Pancreas (tissue), 10 donors: ENCODE measurements at regions not wholly inside any gene's neighbourhood (a gene's known extent, or its start where the extent isn't known, plus 50 kb on each side); places are given as distances from the start of the nearest gene placed in this dataset.
A peak's percentile ranks its signal among the peaks of the same experiment; 100 is the strongest.

ENCODE experiments used
- ATAC-seq, 4 donors: fragments of 200-7000 bp; cut with Tn5 transposase; one replicate each; pipeline versions ENCODE4 v1.8.0 to v1.9.1; 2020; ENCODE audit warnings: mild to moderate bottlenecking in 4 of 4, moderate library complexity in 4 of 4
- DNase-seq, 6 donors: peaks; one replicate each; pipeline ENCODE4 v3.0.0-alpha.2; 2020
- FAIRE-seq: peaks from 2 replicates; lab custom pipeline; 2012; peaks lifted over from hg19 to GRCh38; lab: Jason Lieb, UNC
- H3K27ac ChIP-seq, 4 donors: fragments of 200-600 bp; sonication (generic); 1 replicate in 3 of 4; 2 replicates in 1 of 4; pipeline versions ENCODE4 v1.5.0 to v1.8.0; 2020
- H3K27me3 ChIP-seq, 4 donors: fragments of 200-600 bp; one replicate each; pipeline ENCODE4 v1.8.0; 2021
- H3K36me3 ChIP-seq, 3 donors: fragments of 200-600 bp; sonication (generic) in 1 of 3; one replicate each; pipeline versions ENCODE4 v1.5.0 to v1.8.0; 2020 to 2021
- H3K4me1 ChIP-seq, 3 donors: fragments of 200-600 bp; one replicate each; pipeline ENCODE4 v1.8.0; 2021
- H3K4me3 ChIP-seq, 4 donors: fragments of 200-600 bp; sonication (generic) in 2 of 4; one replicate each; pipeline versions ENCODE4 v1.5.0 to v1.8.0; 2020 to 2021
- H3K9me3 ChIP-seq, 4 donors: fragments of 200-600 bp; one replicate each; pipeline ENCODE4 v1.8.0; 2021
- WGBS, 2 donors: extraction: QIAGEN DNeasy Blood & Tissue Kit; methylation state at CpG; one replicate each; pipeline ENCODE4 v1.1.7; 2013; 5-methylcytosine and 5-hydroxymethylcytosine counted together
- intact Hi-C, 3 donors: fragments of 100-400 bp; cut with DNase I; formaldehyde crosslinking; loops; one replicate each; pipeline versions ENCODE4 v1.11.1 to v1.14.2; 2022
- TF ChIP-seq, protein P1 (sequence below), 4 donors: fragments of 200-600 bp; sonication (generic) in 3 of 4; IDR thresholded peaks; one replicate each; pipeline versions ENCODE4 v1.5.0 to v1.8.0; 2021; ENCODE audit warnings: antibody characterized with exemption in 4 of 4
- donor health status: healthy with polysubstance abuse.
- donor health status: DM: no; HTN: no; CAD: no; lungs with moderate emphysema.
- donor health status: DM: no; HTN: no; CAD: no.
- donor health status: control.
- donor health status: control.
- donor health status: Bipolar disorder and iron deficiency.
- donor health status: DM: yes; HTN: yes; CAD: no.
- donor health status: DM: no; HTN: no; CAD: no.
- donor health status: DM: no; HTN: no; CAD: no.
- donor health status: DM: yes; HTN: yes; CAD: no.

DNA sequence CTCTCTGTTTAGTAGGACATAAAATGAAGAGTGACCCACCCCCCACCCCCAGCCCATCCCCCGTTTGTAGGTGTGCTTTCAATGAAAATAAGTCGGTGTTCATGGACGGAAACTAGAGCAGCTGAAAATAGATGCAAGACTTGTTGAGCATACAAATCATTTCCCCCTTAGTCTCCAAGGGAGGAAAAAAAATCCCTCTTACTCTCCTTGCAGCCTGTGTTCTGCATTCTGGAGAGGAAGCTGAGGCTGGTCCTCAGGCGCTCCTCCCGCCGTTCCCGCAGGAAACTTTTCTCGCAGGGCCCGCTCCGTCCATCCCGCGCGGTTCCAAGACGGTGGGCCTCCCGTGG lies 259.0 kb upstream of the E2F7 start:
- Histone ChIP-seq H3K9me3 (no peaks in the 10 kb centered on the region), H3K27ac (no peak overlapping the region), H3K4me1 (peaks cover 0 to 7% (median 2%) of the 10 kb centered on the region in 3 donors), H3K27me3 (peaks cover 0 to 4% (median 0%) of the 10 kb centered on the region in 4 donors), H3K36me3 (no peaks in the 10 kb centered on the region), H3K4me3 (peak overlapping the region; percentile 24 to 63 (median 40))
- FAIRE-seq: no peak
- intact Hi-C loops: no loop called here
- WGBS, 2 donors: 2 to 4% methylated on average over 15 of the region's 15 CpGs
- TF ChIP-seq, protein P1, sequence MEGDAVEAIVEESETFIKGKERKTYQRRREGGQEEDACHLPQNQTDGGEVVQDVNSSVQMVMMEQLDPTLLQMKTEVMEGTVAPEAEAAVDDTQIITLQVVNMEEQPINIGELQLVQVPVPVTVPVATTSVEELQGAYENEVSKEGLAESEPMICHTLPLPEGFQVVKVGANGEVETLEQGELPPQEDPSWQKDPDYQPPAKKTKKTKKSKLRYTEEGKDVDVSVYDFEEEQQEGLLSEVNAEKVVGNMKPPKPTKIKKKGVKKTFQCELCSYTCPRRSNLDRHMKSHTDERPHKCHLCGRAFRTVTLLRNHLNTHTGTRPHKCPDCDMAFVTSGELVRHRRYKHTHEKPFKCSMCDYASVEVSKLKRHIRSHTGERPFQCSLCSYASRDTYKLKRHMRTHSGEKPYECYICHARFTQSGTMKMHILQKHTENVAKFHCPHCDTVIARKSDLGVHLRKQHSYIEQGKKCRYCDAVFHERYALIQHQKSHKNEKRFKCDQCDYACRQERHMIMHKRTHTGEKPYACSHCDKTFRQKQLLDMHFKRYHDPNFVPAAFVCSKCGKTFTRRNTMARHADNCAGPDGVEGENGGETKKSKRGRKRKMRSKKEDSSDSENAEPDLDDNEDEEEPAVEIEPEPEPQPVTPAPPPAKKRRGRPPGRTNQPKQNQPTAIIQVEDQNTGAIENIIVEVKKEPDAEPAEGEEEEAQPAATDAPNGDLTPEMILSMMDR (IDR thresholded peaks at IDR 0.05): no peak
- no peak for DNase-seq
- ATAC-seq: no peak

DNA sequence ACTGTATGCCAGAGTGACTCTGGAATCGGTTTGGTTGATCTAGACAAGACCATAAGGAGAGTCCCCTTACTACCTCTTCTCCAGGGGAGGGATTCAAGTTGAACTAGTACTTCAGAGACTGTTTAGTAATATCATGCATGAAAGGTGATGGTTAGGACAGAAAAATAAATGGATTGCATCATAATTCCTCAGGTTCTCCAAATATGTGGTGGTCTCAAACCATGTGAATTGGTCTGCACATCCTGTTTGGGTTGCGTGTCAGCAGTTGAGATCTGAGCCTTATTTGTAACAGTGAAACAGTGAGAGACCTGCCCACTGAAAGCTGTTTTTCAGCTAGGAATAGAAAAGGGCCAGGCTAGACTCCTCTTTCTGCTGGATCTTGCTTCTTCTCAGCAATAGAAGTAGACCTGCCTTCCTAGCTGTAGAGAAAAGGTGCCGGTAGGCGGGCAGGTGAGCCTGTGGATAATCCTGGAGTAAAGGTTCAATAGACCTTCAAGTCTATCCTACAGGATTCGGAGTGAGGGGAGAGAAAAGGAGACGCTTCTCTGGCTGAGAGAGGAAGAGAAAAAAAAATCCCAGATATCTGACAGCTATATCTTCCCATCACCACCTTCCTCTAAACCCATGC lies 258.5 kb upstream of the E2F7 start:
- no peaks in the 10 kb centered on the region for H3K9me3 ChIP-seq

DNA sequence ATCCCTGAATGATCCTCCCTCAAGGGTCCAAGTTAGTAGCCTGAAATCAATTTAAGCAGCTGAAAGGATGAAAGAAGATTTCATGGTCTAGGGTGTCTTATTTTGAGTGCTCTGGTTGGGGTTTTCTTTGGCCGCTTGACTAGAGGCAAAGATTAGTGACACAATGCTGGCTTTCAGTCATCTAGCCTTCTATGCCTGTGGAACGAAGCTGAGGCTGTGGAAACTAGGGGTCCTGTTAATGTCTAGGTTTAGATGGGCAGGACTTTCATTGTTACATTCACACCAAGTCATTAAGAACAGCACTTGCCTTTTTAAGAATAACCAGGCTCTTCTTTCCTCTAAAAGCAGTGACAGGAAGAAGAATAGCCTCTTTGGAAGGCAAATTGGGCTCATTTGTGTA lies 253.8 kb upstream of the E2F7 start:
- H3K4me3 ChIP-seq: no peak overlapping the region
- WGBS, 2 donors: 76 to 87% methylated on average over 2 of the region's 2 CpGs
- H3K9me3 ChIP-seq: no peaks in the 10 kb centered on the region
- no peak overlapping the region for H3K27ac ChIP-seq
- H3K36me3 ChIP-seq: no peaks in the 10 kb centered on the region
- no peaks in the 10 kb centered on the region for H3K4me1 ChIP-seq
- no peaks in the 10 kb centered on the region for H3K27me3 ChIP-seq
- intact Hi-C loops: no loop called here
- DNase-seq (no peak), ATAC-seq (no peak), FAIRE-seq (no peak)
- TF ChIP-seq, protein P1 (IDR thresholded peaks at IDR 0.05): no peak

More for the DNA sequence above, 258.5 kb upstream of the E2F7 start:
- Histone ChIP-seq H3K4me3 (peak overlapping the region in 2 of 4 donors; percentile 50 to 63), H3K36me3 (no peaks in the 10 kb centered on the region), H3K4me1 (peaks cover 0 to 7% (median 2%) of the 10 kb centered on the region in 3 donors), H3K27me3 (peaks cover 0 to 4% (median 0%) of the 10 kb centered on the region in 4 donors), H3K27ac (no peak overlapping the region)
- DNase-seq: no peak
- TF ChIP-seq, protein P1 (IDR thresholded peaks at IDR 0.05): no peak
- ATAC-seq: no peak
- intact Hi-C loops: no loop called here
- FAIRE-seq: no peak
- WGBS, 2 donors: 76 to 85% methylated on average over 6 of the region's 6 CpGs

DNA sequence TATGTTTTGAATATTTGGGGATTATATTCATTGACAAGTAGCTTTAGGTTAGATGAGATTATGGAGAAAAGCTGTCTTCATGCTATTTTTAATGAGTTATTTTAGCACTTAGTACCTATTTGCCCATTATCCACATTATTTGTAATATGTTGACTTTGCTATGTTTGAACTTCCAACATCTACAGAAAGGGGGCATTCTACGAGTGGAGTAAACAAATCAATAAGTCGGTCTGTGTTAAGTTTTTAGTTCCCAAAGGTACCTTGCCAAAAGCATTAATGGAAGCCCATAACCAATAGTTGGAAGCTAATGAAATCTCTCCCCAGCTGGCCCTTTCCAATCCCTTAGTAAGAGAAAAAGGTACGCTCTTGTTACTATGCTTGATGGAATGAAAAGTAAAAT lies 250.0 kb upstream of the E2F7 start:
- no peak for FAIRE-seq
- TF ChIP-seq, protein P1 (IDR thresholded peaks at IDR 0.05): no peak
- ATAC-seq: peak in 1 of 4 donors; percentile 25
- H3K4me1 ChIP-seq: no peaks in the 10 kb centered on the region
- DNase-seq: no peak
- H3K36me3 ChIP-seq: no peaks in the 10 kb centered on the region
- intact Hi-C loops: no loop called here
- H3K27me3 ChIP-seq: no peaks in the 10 kb centered on the region
- H3K4me3 ChIP-seq: no peak overlapping the region
- no peaks in the 10 kb centered on the region for H3K9me3 ChIP-seq
- WGBS, 2 donors: 19 to 41% methylated on average over 3 of the region's 3 CpGs
- H3K27ac ChIP-seq: no peak overlapping the region

DNA sequence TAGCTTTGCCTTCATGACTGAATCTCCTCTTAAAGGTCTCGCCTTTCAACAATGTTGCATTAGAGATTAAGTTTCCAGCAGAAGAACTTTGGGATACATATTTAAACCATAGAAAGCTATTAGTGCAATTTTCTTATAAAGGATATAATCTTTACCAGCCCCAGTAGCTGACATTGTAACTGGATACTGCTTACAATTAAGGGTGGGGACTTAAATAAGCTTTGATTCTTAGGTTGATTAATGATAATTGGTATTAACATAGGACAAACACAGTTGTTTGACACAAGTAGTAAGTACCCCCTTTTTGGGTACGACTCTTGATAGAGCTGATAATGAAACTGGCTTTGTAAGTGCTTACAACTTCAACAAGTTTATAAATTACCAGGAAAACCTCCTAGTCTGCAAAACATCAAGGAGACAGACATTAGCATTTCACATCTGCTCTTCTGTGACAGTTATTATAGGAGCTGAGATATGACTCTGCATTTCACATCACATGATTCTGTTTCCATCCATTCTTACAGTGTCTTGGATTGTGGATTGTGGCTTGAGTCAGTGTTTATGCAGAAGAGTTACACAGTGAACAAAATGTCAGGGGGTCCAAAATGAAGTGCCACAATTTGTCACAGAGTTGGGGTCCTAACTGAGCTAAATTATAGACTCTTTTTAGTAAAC lies 249.1 kb upstream of the E2F7 start:
- ATAC-seq (no peak), FAIRE-seq (no peak), DNase-seq (no peak)
- no peaks in the 10 kb centered on the region for H3K9me3 ChIP-seq
- TF ChIP-seq, protein P1 (IDR thresholded peaks at IDR 0.05): no peak
- H3K4me3 ChIP-seq: no peak overlapping the region
- intact Hi-C loops: no loop called here
- no peaks in the 10 kb centered on the region for H3K27me3 ChIP-seq
- WGBS, 2 donors: 55 to 65% methylated on average over 2 of the region's 2 CpGs
- H3K36me3 ChIP-seq: no peaks in the 10 kb centered on the region
- no peak overlapping the region for H3K27ac ChIP-seq
- H3K4me1 ChIP-seq: no peaks in the 10 kb centered on the region
